ENCODE measurements at regions not wholly inside any gene's neighbourhood (a gene's known extent, or its start where the extent isn't known, plus 50 kb on each side); places are given as distances from the start of the nearest gene placed in this dataset.

DNA sequence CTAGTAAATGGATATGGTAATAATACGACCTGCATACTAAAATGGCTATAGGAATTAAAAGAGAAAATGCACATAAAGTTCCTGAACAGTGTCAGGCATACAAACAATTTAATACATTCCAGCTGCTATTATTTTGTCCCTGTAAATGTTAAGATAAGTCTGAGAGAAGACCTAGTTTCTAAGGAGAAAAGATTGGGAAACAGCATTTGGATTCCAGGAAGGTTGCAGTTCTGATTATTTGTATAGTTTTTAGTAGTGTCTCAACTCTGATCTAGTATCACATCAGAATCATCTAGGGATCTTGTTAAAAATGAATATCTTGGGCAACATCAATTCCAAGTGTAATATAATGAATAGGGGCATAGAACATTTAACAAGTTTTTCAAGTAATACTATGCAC lies 905.7 kb downstream of the NSUN3 start:
- H3K4me1 ChIP-seq (ENCODE audit: control insufficient read depth in 5 of 5, insufficient read depth in 5 of 5, low read length in 5 of 5): no peaks in the 10 kb centered on the region
- no peaks in the 10 kb centered on the region for H3K36me3 ChIP-seq (ENCODE audit: control insufficient read depth in 4 of 4, insufficient read depth in 4 of 4, low read length in 4 of 4)
- DNase-seq (no peak), ATAC-seq (ENCODE audit: insufficient read depth, low FRiP score) (no peak)
- WGBS, 2 donors: 61 to 80% methylated on average over 1 of the region's 1 CpG
- no peak overlapping the region for H3K9ac ChIP-seq (ENCODE audit: insufficient read depth in 1 of 2, low read length in 2 of 2)
- TF ChIP-seq, protein P1, sequence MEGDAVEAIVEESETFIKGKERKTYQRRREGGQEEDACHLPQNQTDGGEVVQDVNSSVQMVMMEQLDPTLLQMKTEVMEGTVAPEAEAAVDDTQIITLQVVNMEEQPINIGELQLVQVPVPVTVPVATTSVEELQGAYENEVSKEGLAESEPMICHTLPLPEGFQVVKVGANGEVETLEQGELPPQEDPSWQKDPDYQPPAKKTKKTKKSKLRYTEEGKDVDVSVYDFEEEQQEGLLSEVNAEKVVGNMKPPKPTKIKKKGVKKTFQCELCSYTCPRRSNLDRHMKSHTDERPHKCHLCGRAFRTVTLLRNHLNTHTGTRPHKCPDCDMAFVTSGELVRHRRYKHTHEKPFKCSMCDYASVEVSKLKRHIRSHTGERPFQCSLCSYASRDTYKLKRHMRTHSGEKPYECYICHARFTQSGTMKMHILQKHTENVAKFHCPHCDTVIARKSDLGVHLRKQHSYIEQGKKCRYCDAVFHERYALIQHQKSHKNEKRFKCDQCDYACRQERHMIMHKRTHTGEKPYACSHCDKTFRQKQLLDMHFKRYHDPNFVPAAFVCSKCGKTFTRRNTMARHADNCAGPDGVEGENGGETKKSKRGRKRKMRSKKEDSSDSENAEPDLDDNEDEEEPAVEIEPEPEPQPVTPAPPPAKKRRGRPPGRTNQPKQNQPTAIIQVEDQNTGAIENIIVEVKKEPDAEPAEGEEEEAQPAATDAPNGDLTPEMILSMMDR (IDR thresholded peaks at IDR 0.05; ENCODE audit: control extremely low read depth, extremely low read depth): no peak
- H3K9me3 ChIP-seq (ENCODE audit: control insufficient read depth in 4 of 4, insufficient read depth in 3 of 4, low read length in 3 of 4): no peaks in the 10 kb centered on the region
- peaks cover 0 to 20% (median 0%) of the 10 kb centered on the region in 3 donors for H3K27me3 ChIP-seq (ENCODE audit: control insufficient read depth in 3 of 3, insufficient read depth in 3 of 3, low read length in 2 of 3)
- no peak overlapping the region for H3K27ac ChIP-seq (ENCODE audit: low read depth in 1 of 2, low read length in 1 of 2)
- no peak overlapping the region for H3K4me3 ChIP-seq

DNA sequence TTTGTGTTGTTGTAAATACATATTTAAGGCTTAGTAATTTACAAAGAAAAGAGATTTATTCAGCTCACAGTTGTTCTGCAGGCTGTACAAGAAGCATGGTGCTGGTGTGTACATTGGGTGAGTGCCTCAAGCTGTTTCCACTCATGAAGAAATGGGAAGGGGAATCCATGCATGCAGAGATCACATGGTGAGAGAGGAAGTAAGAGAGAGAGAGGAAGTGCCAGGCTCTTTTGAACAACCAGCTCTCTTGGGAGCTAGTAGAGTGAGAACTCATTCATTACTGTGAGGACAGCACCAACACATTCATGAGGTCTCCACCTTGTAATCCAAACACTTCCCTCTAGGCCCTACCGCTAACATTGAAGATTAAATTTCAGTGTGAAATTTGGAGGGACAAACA lies 909.2 kb downstream of the NSUN3 start:
- Histone ChIP-seq H3K4me1 (ENCODE audit: control insufficient read depth in 5 of 5, insufficient read depth in 5 of 5, low read length in 5 of 5) (no peaks in the 10 kb centered on the region), H3K27ac (ENCODE audit: low read depth in 1 of 2, low read length in 1 of 2) (no peak overlapping the region), H3K27me3 (ENCODE audit: control insufficient read depth in 3 of 3, insufficient read depth in 3 of 3, low read length in 2 of 3) (peaks cover 0 to 37% (median 0%) of the 10 kb centered on the region in 3 donors), H3K36me3 (ENCODE audit: control insufficient read depth in 4 of 4, insufficient read depth in 4 of 4, low read length in 4 of 4) (no peaks in the 10 kb centered on the region), H3K9me3 (ENCODE audit: control insufficient read depth in 4 of 4, insufficient read depth in 3 of 4, low read length in 3 of 4) (no peaks in the 10 kb centered on the region), H3K9ac (ENCODE audit: insufficient read depth in 1 of 2, low read length in 2 of 2) (no peak overlapping the region), H3K4me3 (no peak overlapping the region)
- ATAC-seq (ENCODE audit: insufficient read depth, low FRiP score): no peak
- no peak for DNase-seq
- TF ChIP-seq, protein P1 (IDR thresholded peaks at IDR 0.05; ENCODE audit: control extremely low read depth, extremely low read depth): no peak
- WGBS, 2 donors: 81 to 85% methylated on average over 1 of the region's 1 CpG

DNA sequence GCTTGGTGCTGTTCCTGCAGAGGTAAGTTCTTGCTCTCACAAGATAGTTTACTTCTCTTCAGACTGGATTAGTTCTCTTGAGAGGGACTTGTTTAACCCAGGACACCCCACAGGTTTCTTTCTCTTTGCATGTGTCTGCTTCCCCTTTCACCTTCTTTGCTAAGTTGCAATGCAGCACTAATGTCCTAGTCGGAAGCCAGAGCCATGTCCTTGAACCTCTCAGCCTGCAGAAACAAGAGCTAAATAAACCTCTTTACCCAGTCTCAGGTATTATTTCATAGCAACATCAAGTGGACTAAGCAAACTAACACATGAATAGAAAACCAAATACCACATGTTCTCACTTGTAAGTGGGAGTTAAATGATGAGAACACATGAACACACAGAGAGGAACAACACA lies 915.2 kb downstream of the NSUN3 start:
- Histone ChIP-seq H3K9me3 (ENCODE audit: control insufficient read depth in 4 of 4, insufficient read depth in 3 of 4, low read length in 3 of 4) (no peaks in the 10 kb centered on the region), H3K27ac (ENCODE audit: low read depth in 1 of 2, low read length in 1 of 2) (no peak overlapping the region), H3K4me1 (ENCODE audit: control insufficient read depth in 5 of 5, insufficient read depth in 5 of 5, low read length in 5 of 5) (no peaks in the 10 kb centered on the region), H3K4me3 (no peak overlapping the region), H3K9ac (ENCODE audit: insufficient read depth in 1 of 2, low read length in 2 of 2) (no peak overlapping the region), H3K36me3 (ENCODE audit: control insufficient read depth in 4 of 4, insufficient read depth in 4 of 4, low read length in 4 of 4) (no peaks in the 10 kb centered on the region), H3K27me3 (ENCODE audit: control insufficient read depth in 3 of 3, insufficient read depth in 3 of 3, low read length in 2 of 3) (peaks cover 0 to 38% (median 0%) of the 10 kb centered on the region in 3 donors)
- TF ChIP-seq, protein P1 (IDR thresholded peaks at IDR 0.05; ENCODE audit: control extremely low read depth, extremely low read depth): no peak
- WGBS, 2 donors: 57 to 67% methylated on average over 1 of the region's 1 CpG
- peak; percentile 32 to 75 (median 44) for DNase-seq
- ATAC-seq (ENCODE audit: insufficient read depth, low FRiP score): peak; percentile 64

DNA sequence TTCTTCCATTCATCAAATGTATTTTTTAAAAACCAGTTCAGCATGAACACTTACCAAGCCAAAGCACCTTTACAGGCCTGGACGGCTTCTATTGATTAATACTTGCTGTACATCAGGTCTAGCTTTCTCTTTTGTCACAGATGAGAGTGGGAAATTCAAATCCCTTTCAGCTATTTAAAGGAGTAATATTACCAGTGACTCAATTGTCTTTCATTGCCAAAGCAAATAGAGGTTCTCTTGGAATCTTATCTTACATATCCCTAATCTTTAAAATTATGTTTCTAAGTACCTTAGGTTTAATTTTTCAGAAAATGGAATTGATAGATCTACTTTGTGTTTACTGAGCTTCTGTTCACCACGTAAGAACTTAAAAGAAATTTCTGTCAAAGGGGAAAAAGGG lies 922.9 kb downstream of the NSUN3 start:
- Histone ChIP-seq H3K9ac (ENCODE audit: insufficient read depth in 1 of 2, low read length in 2 of 2) (no peak overlapping the region), H3K27ac (ENCODE audit: low read depth in 1 of 2, low read length in 1 of 2) (no peak overlapping the region), H3K4me3 (no peak overlapping the region), H3K4me1 (ENCODE audit: control insufficient read depth in 5 of 5, insufficient read depth in 5 of 5, low read length in 5 of 5) (no peaks in the 10 kb centered on the region), H3K9me3 (ENCODE audit: control insufficient read depth in 4 of 4, insufficient read depth in 3 of 4, low read length in 3 of 4) (no peaks in the 10 kb centered on the region), H3K36me3 (ENCODE audit: control insufficient read depth in 4 of 4, insufficient read depth in 4 of 4, low read length in 4 of 4) (no peaks in the 10 kb centered on the region), H3K27me3 (ENCODE audit: control insufficient read depth in 3 of 3, insufficient read depth in 3 of 3, low read length in 2 of 3) (peaks cover 0 to 23% (median 0%) of the 10 kb centered on the region in 3 donors)
- ATAC-seq (ENCODE audit: insufficient read depth, low FRiP score) (no peak), DNase-seq (no peak)
- TF ChIP-seq, protein P1 (IDR thresholded peaks at IDR 0.05; ENCODE audit: control extremely low read depth, extremely low read depth): no peak
- 66 to 81% methylated on average over 2 of the region's 2 CpGs for WGBS, 2 donors
